ENCODE measurements at regions not wholly inside any gene's neighbourhood (a gene's known extent, or its start where the extent isn't known, plus 50 kb on each side); places are given as distances from the start of the nearest gene placed in this dataset.

GRCh38 chr9:80571953-80572352 is 1000.2 kb downstream of the TLE4 start:
- no peak for DNase-seq

DNA sequence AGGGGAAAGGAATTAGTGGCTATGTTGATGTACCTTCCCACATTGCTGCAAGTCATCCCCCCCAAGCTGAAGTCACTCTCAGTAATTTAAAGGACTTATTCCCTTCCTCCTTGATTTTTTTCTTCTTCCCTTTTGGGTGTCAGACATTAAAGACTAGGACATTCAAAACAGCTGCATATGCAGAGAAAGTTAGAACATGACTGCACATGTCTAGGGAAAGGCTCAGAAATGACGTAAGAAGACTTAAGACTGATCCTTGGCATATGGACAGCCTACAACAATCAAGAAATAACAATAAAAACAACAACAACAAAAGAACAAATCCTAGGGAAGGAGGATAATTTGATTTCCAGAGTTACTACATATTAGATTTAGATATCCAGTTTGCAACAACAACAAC is 997.5 kb downstream of the TLE4 start:
- no peak for DNase-seq

DNA sequence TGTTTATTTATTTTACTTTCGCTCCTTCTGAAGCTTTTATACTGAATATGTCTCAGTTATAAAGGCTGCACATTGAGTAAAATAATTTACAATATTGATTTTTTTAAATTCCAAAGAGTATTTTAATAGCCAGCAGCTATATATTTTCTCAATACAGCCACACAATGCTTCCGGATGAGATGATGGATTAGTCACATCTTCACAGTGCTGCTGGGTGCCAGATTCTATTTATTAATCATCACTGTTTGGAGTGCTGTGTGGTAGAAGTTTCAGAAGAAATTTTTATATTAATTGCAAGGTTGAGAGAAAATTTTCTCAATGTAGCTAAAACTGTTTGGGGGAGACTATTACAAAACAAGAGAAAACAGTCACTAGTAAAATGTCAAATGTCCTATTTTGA is 989.8 kb downstream of the TLE4 start:
- DNase-seq: no peak

DNA sequence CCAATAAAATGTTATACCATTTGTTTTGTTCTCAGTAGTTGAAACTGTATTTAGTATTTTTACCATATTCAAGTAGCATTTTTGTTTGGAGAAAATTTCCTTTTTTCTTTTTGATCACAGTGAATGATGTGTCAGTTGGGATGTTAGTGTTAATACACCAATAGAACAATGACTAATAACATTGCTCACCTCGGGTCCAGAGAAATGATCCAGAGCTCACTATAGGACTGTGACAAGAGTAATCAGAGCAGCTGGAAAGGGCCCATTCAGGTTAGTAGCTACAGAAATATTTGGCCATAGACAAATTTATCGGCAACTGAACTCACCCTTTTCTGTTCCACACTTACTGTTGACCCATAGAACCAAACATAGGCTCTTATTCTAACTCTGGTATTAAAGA is 989.2 kb downstream of the TLE4 start:
- DNase-seq: no peak

DNA sequence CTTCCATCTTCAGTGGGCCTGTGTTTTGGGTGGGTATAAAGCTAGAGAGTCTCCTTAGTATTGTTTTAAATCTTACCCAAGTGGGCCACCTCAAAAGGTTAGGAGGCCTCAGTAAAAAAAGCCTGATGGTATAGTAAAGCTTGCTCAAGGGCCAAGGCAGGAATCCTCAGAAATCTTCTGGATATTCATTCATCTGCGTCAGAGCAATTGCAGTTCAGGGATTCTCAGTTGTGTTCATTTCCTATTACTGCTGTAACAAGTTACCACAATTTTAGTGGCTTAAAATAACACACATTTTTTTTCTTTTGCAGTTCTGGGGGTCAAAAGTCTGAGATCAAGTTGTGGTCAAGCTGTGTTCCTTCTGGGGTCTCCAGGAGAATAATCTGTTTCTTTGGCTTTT is 985.5 kb downstream of the TLE4 start:
- no peak for DNase-seq

DNA sequence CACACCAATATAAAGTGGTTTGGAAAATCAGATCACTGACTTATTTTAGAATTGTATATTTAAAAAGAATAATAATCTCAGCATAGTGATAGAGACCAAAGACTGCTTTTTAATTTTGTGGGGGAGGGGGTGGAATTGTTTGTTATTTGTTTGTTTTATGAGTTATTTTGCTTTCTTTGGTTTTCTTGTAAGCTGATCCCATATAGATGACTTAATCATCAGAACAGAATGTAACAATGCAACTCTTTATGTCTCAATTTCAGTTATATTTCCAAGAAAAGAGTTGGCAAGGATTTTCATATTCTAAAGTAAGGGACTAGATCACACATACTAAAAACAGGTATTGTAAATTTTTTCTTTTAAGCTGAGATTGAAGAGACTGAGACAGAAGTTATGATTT is 984.9 kb downstream of the TLE4 start:
- DNase-seq: no peak

DNA sequence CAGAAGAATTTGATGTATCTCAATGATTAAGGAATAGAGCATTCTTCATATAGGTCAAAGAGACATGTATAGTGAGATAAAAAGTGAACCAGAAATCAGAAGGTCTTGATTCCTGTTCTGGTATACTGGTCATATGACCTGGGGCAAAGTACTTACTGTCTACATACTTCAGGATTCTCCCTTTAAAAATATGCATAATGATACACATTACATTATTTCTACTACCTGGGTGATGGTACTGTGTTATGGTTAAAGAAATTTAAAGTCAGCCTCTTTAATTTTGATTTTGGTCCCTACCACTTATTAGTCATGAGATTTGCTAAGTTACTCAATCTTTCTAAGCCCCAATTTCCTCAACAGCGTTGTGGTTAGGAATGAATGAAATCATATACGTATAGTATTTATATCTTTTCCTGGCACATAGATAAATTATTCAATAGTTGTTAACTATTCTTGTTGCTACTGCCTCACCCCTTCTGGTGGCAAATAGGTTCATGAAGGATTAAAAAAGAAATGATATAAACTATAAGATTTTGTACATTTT is 984.1 kb downstream of the TLE4 start:
- no peak for DNase-seq

- DNase-seq: no peak
Observed at GRCh38 chr9:80554856-80555255, 983.1 kb downstream of the TLE4 start.

GRCh38 chr9:80554301-80554700 is 982.5 kb downstream of the TLE4 start:
- DNase-seq: no peak

- DNase-seq: no peak
Observed at GRCh38 chr9:80552931-80553330, 981.2 kb downstream of the TLE4 start.

- DNase-seq: no peak
Observed at GRCh38 chr9:80550181-80550580, 978.4 kb downstream of the TLE4 start.

DNA sequence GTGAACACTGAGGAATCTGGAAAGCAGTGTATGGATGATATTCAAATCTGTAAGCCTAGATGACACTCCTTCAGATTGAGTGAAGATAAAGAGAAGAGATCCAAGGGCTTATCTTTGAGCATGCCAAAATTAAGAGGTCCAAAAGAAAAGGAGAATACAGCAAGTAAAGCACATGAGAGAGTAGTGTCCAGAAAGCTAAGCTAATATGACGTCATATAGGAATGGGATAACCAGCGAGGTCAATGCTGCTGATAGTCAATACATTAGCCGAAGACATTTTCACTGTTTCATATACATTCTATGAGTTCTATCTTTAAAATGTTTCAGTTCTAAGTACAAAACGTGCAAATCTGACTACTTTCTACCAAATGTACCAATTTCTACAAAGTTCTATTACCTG is 975.8 kb downstream of the TLE4 start:
- no peak for DNase-seq

DNA sequence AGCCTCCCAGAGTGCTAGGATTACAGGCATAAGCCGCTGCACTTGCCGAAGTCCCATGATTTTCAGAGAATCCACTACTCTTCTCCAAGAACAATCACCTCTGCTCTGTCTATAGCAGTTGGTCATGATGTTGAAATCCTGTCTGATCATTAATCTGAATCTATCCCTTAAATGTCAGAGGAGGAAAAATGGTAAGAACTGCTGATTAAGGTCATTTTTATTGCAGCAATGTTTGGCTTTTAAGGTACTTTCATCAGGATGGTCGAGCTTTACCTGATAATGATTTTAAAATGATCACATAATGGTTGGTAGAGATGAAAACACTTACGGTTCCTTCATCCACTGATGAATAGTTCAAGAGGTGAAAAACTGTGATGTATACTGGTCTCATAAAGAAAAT is 968.6 kb downstream of the TLE4 start:
- no peak for DNase-seq

- DNase-seq: no peak
Observed at GRCh38 chr9:80538976-80539375, 967.2 kb downstream of the TLE4 start.

DNA sequence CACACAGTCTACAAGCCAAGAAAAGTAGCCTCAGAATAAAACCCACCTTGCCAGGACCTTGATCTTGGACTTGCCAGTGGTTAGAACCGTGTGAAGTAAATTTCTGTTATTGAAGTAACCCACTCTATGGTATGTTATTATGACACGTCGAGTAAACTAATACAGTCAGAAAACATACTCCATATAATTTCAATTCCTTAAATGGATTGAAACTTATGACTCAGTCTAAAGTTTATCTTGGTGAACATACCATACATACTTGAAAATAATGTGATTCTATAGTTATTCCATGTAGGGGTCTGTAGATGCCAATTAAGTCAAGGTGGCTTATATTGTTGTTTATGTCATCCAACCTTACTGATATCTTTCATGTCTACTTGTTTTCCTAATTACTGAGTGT is 950.7 kb downstream of the TLE4 start:
- DNase-seq: no peak

GRCh38 chr9:80521151-80521550 is 949.4 kb downstream of the TLE4 start:
- DNase-seq: no peak

- DNase-seq: no peak
Observed at GRCh38 chr9:80520231-80520630, 948.5 kb downstream of the TLE4 start.

- no peak for DNase-seq
Observed at GRCh38 chr9:80518441-80518840, 946.7 kb downstream of the TLE4 start.

GRCh38 chr9:80516679-80517078 is 944.9 kb downstream of the TLE4 start:
- DNase-seq: no peak

- DNase-seq: no peak
Observed at GRCh38 chr9:80509358-80509757, 937.6 kb downstream of the TLE4 start.

DNA sequence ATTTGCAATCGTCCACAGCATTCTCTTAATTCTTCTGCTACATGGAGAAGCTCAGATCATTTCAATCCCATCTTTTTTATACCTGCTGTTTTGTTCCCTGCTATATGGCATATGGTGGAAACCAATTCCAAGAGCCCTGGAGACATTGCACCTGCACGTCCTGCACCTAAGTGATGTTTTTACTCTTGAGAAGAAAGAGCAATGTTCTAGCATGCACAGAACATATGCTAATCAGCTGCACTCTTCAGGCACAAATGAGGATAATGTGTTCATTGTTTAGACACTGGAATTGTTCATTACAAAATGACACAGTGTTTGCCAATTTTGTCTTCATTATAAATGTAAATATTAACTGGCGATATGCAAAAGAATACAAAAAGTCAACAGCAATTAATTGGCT is 935.8 kb downstream of the TLE4 start:
- no peak for DNase-seq

- no peak for DNase-seq
Observed at GRCh38 chr9:80504601-80505230, 933.0 kb downstream of the TLE4 start.

DNA sequence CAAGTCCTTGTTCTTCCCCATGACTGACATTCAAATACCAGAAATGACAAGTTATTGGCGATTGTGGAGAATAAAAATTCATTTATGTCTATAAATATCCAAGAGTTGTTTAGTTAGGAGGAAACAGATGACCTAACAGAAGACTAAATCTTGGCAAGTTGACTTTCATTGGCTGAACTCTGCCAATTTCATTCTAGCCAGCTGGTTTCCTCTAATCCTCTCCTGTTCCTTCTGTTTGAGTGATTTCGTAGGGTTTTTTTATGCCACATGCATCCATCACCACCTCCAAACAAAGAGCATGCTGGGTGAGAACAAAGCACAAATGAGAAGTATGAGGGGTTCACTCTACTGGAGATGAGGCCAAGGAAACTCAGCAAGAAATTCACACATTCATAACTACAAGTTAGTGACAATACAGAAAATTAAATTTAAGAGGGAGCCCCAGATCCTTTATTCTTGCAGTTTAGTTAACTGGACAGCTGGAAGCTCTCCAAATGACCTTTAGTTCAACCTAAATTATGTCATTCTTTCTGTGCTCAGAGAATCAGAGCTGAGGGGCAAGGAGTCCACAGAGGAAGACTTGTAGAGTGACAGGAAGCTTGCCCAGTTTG is 932.0 kb downstream of the TLE4 start:
- no peak for DNase-seq

DNA sequence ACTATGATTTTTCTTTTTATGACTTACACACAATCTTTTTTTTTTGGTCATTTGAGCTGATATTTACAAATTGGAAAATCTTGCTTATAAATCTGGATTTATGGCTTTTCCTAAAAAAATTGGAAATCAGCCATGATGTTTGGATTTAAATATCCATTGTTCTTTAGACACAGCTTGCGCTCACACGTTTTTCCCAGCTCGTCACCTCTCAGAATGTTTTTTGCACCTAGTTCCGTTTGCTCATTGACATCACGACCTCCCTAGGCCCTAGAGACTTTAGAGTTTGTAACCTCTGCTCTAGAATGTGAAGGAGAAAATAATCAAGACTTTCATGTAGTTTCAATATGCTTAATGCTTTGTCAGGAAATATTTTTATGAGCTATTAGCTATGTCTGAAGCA is 930.5 kb downstream of the TLE4 start:
- no peak for DNase-seq

GRCh38 chr9:80501635-80502034 is 929.9 kb downstream of the TLE4 start:
- DNase-seq: no peak
